T-helper 9 cell (primary cell): ENCODE measurements at regions not wholly inside any gene's neighbourhood (a gene's known extent, or its start where the extent isn't known, plus 50 kb on each side); places are given as distances from the start of the nearest gene placed in this dataset.
"Not testable (repeated sequence)": the region's sequence is repeated elsewhere in the genome, so short reads cannot be mapped to it uniquely, and the experiment has no call there.

Experiments used
- DNase-seq: peaks from one replicate; pipeline ENCODE4 v3.0.0-alpha.2; 2020

GRCh38 chr16:52386694-52387093, 160.2 kb downstream of the TOX3 start:
- no peak for DNase-seq

- DNase-seq = no peak
Observed at GRCh38 chr16:52384378-52384777, 162.6 kb downstream of the TOX3 start.

- DNase-seq = no peak
Observed at GRCh38 chr16:52383640-52384292, 163.2 kb downstream of the TOX3 start.

- no peak for DNase-seq
Observed at GRCh38 chr16:52383119-52383518, 163.8 kb downstream of the TOX3 start.

GRCh38 chr16:52379551-52379950, 167.4 kb downstream of the TOX3 start:
- no peak for DNase-seq

GRCh38 chr16:52376676-52377280, 170.2 kb downstream of the TOX3 start:
- no peak for DNase-seq

- no peak for DNase-seq
Observed at GRCh38 chr16:52372313-52372712, 174.6 kb downstream of the TOX3 start.

- DNase-seq = no peak
Observed at GRCh38 chr16:52368859-52369258, 178.1 kb downstream of the TOX3 start.

- no peak for DNase-seq
Observed at GRCh38 chr16:52367821-52368220, 179.1 kb downstream of the TOX3 start.

- DNase-seq = no peak
Observed at GRCh38 chr16:52366983-52367382, 180.0 kb downstream of the TOX3 start.

- no peak for DNase-seq
Observed at GRCh38 chr16:52364500-52364899, 182.4 kb downstream of the TOX3 start.

- DNase-seq = no peak
Observed at GRCh38 chr16:52363082-52363481, 183.9 kb downstream of the TOX3 start.

- DNase-seq = no peak
Observed at GRCh38 chr16:52357711-52358110, 189.2 kb downstream of the TOX3 start.

GRCh38 chr16:52353249-52353648, 193.7 kb downstream of the TOX3 start:
- no peak for DNase-seq

GRCh38 chr16:52351451-52351850, 195.5 kb downstream of the TOX3 start:
- DNase-seq = no peak

GRCh38 chr16:52350031-52350642, 196.8 kb downstream of the TOX3 start:
- no peak for DNase-seq

GRCh38 chr16:52346709-52347108, 200.2 kb downstream of the TOX3 start:
- DNase-seq = no peak

- not testable (repeated sequence) for DNase-seq
Observed at GRCh38 chr16:52333673-52334072, 213.3 kb downstream of the TOX3 start.

- DNase-seq = no peak
Observed at GRCh38 chr16:52320930-52321439, 226.0 kb downstream of the TOX3 start.

- no peak for DNase-seq
Observed at GRCh38 chr16:52318302-52319009, 228.5 kb downstream of the TOX3 start.

GRCh38 chr16:52316241-52316640, 230.7 kb downstream of the TOX3 start:
- DNase-seq = no peak

GRCh38 chr16:52312716-52313115, 234.2 kb downstream of the TOX3 start:
- no peak for DNase-seq
